NCI-H526 (cell line): ENCODE measurements at regions not wholly inside any gene's neighbourhood (a gene's known extent, or its start where the extent isn't known, plus 50 kb on each side); places are given as distances from the start of the nearest gene placed in this dataset.
"Not testable (repeated sequence)": the region's sequence is repeated elsewhere in the genome, so short reads cannot be mapped to it uniquely, and the experiment has no call there.

ENCODE experiments used
- DNase-seq, 2 experiments: peaks; one replicate each; lab custom pipeline; 2025; lab: John Stamatoyannopoulos, UW

DNA sequence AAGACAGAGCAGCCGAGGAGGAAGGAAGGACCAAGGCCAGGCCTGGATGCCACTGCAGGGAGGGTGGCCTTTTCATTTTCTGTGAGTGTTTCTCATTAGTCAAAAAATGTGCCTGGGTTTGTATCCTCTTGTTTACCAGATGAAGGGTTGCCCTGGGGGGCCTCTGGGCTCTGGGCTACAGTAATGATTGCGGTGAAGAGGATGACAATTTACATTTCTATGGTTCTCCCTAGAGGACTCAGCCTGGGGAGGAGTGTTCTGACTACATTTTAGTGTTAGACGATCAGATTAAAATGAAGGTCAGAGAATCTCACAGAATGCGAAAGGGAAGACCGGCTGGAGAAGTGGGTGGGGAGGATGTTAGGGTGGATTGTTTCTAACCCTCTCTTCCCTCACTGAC, 108.0 kb upstream of the KMT2C start:
- no peak for DNase-seq

DNA sequence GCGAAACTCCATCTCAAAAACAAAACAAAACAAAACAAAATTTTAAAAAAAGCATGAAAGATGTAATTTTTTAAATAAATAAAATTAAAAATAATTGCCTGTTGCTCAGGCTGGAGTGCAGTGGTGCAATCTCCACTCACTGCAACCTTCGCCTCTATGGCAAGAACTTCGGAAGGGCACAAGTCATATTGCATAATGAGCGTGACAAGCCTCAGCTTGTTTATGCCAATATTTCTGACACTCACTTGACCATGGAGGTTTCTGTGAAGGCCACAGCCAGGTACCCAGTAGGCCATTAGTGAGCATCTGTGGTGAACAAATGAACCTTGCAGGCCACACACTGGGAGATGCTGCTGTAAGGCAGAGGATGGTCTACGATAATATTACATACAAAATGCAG, 106.1 kb upstream of the KMT2C start:
- no peak for DNase-seq

DNA sequence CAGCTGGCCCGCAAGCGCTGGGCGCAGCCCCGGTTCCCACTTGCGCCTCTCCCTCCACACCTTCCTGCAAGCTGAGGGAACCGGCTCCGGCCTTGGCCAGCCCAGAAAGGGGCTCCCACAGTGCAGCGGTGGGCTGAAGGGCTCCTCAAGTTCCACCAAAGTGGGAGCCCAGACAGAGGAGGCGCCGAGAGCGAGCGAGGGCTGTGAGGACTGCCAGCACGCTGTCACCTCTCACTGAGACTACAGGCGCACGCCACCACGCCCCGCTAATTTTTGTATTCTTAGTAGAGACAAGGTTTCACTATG, 103.3 kb upstream of the KMT2C start:
- DNase-seq: not testable (repeated sequence)

DNA sequence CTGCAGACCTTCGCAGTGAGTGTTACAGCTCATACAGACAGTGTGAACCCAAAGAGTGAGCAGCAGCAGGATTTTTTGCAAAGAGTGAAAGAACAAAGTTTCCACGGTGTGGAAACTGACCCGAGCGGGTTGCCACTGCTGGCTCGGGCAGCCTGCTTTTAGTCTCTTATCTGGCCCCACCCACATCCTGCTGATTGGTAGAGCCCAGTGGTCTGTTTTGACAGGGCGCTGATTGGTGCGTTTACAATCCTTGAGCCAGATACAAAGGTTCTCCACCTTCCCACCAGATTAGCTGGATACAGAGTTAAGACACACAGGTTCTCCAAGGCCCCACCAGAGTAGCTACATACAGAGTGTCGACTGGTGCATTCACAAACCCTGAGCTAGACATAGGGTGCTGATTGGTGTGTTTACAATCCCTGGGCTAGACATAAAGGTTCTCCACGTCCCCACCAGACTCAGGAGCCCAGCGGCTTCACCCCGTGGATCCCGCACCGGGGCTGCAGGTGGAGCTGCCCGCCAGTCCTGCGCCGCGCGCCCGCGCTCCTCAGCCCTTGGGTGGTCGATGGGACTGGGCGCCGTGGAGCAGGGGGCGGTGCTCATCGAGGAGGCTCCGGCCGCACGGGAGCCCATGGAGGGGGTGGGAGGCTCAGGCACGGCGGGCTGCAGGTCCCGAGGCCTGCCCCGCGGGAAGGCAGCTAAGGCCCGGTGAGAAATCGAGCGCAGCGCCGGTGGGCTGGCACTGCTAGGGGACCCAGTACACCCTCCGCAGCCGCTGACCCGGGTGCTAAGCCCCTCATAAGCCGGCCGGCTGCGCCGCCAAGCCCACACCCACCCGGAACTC, 102.8 kb upstream of the KMT2C start:
- DNase-seq: not testable (repeated sequence)

DNA sequence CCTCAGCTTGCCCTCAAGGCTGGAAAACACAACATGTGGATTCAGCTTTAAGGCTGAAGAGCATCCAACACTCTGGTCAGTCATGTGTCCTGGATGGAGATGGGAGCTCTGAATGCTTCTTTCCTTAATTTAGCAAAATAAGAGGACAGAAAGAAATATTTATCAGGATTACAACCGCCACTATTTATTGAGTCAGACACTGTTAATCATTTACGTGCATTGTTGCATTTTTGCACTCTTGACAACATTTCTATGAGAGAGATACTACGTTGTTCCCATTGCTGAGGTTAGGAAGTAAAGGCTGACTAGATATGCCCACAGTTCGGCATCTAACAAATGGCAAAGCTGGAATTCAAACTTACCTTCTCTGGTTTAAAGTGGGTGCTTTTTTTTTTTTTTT, 101.8 kb upstream of the KMT2C start:
- DNase-seq: no peak

DNA sequence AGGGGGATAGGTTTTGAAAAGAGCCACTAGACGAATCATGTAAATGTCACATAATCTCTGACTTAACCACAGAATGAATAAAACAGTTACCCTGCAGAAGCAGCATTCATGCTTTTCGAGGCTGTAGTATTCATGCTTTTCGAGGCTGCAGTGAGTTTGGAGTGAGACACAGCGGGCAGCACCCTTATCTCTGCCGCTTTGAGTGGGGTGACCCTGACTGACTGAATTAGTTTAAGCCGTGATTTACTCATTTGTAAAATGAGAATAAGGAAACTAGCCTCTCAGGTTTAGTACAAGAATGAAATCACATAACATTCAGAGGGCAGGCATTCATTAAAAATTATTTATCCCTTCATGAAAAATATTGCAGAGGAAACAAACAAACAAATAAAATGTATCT, 92.8 kb upstream of the KMT2C start:
- no peak for DNase-seq

DNA sequence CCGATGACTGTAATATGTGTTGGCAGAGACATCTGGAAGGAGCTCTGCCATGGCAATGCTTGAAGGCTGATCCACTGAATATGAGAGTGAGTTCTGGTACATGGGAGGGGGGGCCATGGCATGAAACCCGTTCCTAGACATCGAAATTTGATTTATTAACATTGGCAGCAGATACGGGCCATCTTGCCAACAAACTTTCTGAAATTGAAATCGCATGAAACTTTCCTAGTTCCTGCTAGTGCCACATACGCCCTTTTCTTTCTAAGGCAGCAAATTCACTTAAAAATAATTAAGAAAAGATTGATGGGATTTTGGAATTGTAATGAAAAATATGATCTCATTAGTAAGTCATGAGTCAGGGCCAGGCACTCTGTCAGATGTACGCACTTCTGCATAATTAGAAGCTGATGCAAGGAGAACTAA, 91.8 kb upstream of the KMT2C start:
- no peak for DNase-seq

DNA sequence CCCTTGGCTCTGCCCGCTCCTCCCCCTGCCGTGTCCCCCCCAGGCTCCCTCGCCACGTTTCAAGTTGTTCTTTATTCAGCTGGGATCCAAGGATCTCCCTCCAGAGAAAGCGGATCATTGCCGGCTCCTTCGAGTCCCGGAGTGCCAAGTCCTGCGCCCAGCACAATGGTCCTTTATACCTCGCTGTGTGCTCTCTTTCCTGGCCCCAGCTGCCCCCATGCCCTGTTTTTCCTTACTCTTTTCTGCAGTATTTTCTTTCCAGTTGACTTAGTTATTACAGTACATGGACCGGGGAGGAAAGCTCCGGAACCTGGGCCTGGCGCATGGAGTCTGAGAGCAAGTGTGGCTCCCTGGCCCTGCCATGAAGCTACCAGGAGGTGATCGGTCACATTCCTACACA, 88.1 kb upstream of the KMT2C start:
- no peak for DNase-seq

DNA sequence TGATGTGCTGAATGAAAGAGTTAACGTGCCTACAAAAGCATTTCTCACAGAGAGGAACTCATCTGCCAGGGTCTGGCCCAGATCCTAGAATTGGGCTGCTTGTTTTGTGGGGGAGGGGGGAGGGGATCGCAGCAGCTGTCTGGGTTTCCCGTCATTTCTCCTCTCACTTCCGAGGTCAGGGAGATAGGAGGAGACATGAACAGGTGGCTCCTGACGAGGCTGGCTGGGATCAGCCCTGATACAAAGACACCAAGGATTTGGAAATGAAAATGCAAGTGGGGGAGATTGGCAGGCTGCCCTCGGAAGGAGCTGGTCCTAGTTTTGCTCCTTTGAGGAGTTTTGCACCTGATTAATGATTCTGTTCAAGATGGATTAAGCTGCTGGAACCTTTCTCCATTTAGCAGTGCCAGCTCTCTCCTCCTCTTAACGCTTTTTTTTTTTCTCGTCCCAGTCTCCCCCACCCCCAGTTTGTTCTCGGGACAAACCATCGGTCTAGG, 86.8 kb upstream of the KMT2C start:
- peak in 1 of 2 experiments; percentile 15 for DNase-seq

DNA sequence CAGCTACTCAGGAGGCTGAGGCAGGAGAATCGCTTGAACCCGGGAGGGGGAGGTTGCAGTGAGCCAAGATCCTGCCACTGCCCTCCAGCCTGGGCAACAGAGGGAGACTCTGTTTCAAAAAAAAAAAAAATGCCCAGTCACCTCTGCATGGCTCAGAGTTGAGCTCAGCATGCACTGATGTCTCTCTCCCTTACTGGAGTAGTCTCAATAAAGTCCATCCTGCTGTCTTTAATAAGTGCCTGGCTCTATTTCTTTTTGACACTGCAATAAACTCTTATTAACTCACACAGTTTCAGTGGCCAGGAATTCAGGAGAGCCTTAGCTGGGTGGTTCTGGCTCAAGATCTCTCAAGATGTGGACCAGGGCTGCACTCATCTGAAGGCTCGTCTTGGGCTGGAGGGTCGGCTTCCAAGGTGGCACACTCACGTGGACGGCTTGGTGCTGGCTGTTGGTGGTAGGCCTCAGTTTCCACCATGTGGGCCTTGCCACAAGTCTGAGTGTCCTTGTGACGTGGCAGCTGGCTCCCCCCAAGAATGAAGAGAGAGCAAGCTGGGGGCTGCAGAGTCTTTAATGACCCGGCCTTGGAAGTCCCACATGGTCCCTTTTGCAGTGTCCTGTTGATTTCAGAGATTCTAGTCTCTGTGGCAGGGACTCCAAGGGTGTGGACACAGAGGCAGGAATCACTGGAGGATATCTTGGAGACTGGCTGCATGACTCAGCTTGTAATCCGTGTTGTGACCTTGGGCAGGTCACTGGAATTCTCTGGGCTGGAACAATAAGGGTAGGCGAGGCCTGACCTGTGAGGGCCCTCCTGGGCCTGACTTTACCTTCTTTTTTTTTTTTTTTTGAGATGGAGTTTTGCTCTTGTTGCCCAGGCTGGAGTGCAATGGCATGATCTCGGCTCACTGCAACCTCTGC, 85.9 kb upstream of the KMT2C start:
- DNase-seq: no peak

DNA sequence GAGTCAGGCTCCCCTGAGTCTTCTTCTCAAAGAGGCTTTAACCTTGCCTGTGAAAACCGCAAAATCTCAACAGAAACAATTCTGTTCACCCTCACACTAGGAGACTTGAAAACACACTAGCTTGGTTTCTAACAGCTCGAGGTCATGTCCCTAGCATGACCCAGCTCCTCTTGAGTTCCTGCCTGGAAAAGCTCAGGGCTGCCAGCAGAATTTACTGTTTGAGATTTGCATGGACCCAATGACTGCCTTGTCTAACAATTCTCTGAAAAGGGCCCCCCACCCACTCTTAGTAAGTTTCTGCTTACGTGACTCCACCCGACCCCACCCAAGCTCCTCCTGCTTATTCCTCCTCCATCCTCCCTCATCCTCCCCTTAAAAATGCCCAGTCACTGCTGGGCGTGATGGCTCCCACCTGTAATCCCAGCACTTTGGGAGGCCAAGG, 85.1 kb upstream of the KMT2C start:
- DNase-seq: peak in 1 of 2 experiments; percentile 55

DNA sequence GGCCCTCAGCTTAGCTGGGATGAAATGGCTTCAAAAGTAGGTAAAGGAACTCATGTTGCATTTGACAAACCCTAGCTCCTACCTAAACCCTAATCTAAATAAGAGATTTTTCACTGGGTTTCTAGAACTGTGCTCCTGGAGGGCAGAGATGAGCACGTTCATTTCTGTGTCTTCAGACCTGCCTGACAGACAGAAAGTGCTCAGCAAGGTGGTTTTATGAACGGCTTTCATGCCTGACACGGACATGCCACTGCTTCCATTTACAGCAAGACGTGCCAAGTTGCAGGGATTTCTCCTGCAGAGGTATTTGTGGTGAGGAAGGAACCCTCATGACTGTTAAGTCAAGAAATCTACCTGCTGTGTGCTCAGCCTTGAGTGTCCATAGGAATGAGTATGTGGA, 83.5 kb upstream of the KMT2C start:
- no peak for DNase-seq

DNA sequence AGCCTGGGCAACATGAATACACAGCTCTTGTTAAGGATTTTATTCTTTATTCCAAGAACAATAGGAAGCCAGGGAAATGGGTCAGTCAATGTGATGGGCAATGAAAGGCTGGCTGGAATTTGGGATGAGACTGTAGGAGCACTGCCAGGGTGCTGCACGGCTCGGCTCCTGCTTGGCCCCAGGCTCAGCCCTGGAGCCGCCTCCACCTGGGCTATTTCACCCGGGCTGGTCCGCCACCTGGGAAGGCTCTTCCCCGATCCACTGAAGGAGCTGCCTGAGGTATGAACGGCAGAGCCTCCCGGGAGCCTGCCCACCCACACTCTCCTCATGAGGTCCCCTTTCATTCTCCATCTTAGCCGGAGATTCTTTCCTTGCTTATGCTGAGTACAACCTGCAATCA, 80.4 kb upstream of the KMT2C start:
- DNase-seq: no peak

DNA sequence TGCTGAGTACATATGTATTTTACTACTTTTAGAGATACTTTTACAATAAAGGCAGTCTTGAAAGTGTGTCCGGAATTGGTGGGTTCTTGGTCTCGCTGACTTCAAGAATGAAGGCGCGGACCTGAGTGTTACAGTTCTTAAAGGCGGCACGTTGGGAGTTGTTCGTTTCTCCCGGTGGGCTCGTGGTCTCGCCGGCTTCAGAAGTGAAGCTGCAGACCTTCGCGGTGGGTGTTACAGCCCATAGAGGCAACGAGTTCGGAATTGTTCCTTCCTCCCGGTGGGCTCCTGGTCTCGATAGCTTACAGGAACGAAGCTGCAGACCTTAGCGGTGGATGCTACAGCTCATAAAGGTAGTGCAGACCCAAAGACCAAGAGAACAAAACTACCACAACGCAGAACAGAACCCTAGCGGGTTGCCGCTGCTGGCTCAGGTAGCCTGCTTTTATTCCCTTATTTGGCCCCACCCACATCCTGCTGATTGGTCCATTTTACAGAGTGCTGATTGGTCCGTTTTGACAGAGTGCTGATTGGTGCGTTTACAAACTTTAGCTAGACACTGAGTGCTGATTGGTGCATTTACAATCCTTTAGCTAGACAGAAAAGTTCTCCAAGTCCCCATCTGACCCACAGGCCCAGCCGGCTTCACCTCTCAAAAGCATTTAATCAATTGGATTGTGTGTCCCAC, 79.6 kb upstream of the KMT2C start:
- DNase-seq: not testable (repeated sequence)

DNA sequence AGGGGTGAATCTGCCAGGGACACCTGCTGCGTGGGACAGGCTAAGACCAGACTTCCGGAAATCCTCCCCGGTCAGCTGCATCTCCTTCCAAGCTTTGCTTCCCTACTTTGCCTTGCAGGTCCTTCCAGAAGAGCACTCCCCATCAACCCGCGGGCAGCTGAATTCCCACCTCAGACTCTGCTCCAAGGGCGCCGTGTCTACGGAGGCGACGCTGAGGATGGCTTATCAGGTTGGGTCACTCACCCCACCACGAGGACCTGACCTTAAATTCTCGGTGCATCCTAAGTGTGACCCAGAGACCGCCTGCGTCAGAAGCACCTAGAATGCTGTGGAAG, 78.9 kb upstream of the KMT2C start:
- no peak for DNase-seq

DNA sequence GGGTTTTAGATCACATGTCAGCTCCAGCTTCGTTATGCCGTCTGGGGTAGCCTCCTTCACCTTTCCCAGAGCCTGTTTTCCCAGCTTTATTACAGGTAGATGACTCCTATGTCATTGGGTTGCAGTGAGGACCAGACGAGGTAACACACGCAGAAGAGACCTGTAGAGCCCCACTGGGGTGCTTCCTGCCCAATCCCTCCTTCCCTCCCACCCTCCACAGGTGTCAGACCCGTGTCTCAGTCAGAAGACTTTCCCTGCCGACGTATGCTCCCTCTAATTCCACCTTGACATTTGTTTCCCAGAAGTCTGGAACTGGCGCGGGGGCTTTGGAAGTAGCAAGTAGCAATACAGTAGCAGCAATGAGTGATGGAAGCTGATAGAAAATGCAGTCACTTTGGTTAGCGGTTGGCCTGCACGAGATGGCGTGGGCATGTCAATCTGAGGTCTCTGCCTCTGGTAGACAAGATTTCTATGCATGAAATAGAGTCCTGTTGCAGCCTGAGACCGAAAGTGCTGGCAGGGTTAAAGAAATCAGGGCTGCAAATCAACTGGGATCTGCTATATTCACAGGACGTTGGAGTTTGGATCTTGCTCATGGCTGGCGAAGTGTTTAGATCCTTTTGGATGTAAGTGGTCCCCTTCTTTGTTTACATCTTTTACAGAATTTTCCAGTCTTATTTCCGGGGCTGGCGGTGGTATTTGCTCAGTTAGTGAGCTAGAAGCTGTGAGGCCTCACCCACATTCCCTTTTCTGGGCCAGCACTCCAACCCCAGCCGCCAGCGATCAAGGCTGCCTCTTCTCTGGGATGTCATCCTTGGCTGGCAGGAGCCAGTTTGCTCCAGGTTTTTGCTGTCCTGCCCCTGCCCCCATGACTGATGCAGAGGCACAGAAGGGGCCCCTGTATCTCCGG, 78.3 kb upstream of the KMT2C start:
- no peak for DNase-seq

DNA sequence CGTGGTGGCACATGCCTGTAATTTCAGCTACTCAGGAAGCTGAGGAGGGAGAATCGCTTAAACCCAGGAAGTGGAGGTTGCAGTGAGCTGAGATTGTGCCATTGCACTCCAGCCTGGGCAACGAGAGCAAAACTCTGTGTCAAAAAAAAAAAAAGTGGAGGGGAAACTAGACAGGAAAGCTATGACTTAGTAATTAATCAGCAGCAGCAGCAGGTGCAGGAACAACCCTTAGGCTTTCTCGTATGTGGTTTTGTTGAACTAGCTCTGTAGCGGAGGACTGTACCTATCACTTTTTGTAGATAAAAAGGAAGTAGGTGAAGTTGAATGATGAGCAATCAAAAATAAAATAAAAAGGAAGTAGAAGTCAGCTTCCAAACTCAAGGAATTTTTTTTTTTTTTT, 76.9 kb upstream of the KMT2C start:
- no peak for DNase-seq

DNA sequence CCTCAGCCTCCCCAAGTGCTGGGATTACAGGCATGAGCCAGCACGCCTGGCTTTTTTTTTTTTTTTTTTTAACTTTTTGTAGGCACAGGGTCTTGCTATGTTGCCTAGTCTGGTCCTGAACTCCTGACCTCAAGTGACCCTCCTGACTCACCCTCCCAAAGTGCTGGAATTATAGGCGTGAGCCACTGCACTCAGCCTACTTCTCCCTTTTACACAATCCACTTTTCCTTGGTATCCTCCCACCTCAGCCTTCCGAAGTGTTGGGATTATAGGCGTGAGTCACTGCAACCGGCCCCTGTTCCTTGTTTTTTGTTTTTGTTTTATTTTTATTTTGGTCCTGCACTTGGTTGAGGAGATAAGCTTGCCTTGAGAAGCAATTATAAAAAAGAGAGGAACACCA, 75.9 kb upstream of the KMT2C start:
- no peak for DNase-seq

DNA sequence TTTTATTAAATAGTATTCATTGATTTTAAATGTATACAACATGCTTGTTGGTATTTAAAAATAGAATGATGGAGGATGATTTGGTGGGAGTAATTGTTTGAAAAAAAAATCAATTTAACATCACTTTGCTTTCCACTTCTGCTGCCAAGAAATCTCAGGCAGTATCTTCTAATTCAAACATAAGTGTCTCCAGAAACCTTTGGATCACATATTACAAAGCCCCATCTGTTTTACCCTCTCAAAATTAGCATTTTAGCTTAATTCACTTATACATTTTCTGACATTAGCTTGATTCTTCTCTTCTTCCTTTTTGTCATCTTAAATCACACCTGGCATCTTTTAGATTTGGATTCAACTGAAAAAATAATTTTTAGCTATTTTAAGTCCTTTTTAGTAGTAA, 72.9 kb upstream of the KMT2C start:
- DNase-seq: no peak

DNA sequence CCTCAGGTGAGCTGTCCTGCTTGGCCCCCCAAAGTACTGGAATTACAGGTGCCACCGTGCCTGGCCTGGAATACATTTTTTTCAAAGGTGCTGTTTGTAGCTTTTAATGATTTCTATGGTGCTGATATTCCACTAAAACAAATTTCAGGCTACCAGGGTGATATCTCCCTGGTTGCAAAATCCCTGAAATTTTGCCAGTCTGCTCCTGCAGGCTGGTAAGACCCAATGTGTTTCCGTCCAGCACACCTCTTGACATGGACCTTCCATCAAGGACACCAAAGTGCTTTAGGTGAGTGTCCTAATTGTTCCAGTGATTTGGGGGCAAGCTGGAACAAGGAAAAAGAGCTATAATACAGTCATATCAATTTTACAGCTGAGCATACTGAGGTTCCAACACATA, 69.8 kb upstream of the KMT2C start:
- DNase-seq: no peak

DNA sequence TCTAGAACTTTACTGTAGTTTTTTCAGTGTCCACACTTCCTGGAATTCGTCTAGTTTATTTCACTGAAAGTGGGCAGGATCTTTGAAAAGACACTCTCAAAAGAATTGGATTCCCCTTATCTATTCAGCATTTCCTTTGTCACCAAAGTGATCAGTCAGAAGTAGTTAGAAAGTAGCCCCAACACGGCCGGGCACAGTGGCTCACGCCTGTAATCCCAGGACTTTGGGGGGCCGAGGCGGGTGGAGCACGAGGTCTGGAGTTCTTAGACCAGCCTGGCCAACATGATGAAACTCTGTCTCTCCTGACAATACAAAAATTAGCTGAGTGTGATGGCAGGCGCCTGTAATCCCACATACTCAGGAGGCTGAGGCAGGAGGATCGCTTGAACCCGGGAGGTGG, 69.0 kb upstream of the KMT2C start:
- no peak for DNase-seq

DNA sequence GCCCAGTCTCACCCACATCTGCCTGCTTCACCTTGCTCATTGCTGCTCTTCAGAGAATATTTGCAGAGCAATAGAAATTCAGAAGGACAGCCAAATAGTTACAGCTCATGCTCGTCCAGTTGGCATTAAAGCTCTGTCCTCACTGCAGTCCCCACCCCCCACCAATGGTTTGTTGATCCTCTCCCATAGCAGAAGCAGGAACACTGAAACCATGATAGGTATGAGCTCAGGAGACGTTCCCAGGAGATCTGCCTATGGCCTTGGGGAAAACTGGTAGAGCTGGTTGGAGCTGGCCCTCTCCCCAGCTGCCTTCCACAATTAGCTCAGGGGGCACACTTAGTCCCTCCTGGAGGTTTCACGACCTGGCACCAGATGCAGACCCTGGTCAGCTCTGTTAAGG, 68.6 kb upstream of the KMT2C start:
- DNase-seq: peak in 1 of 2 experiments; percentile 68
